MCF 10A (cell line): ENCODE measurements at regions not wholly inside any gene's neighbourhood (a gene's known extent, or its start where the extent isn't known, plus 50 kb on each side); places are given as distances from the start of the nearest gene placed in this dataset.

Experiments
- BruUV-seq: library from RNA; stranded (reverse); fragments of 400-500 nt; replicated peaks from 2 replicates; lab custom pipeline; 2021; lab: Mats Ljungman, UMichigan
- CTCF ChIA-PET: fragments of 300-600 bp; sonication (Branson Sonifier 250); formaldehyde crosslinking; extraction: SDS; loops from one replicate; lab custom pipeline; 2021; ENCODE audit warnings: antibody characterized with exemption, inconsistent platforms; lab: Yijun Ruan, JAX
- POLR2A ChIA-PET: fragments of 300-600, 350-650 bp; sonication (Branson Sonifier 250); formaldehyde crosslinking; extraction: SDS; loops from one replicate; lab custom pipeline; 2020; ENCODE audit warnings: antibody characterized with exemption, inconsistent platforms; lab: Yijun Ruan, JAX
- DNase-seq: peaks from one replicate; pipeline ENCODE4 v3.0.0-alpha.2; 2018; ENCODE audit not compliant: unreplicated experiment
- H3K27ac Mint-ChIP-seq: one replicate; pipeline ENCODE4 v1.8.0; 2022; ENCODE audit warnings: mild to moderate bottlenecking, low read depth, mixed read lengths; ENCODE audit not compliant: unreplicated experiment
- H3K27me3 Mint-ChIP-seq: one replicate; pipeline ENCODE4 v1.8.0; 2022; ENCODE audit warnings: mixed read lengths; ENCODE audit not compliant: insufficient read depth, unreplicated experiment
- H3K36me3 Mint-ChIP-seq: one replicate; pipeline ENCODE4 v1.8.0; 2022; ENCODE audit warnings: mild to moderate bottlenecking, moderate library complexity, mixed read lengths; ENCODE audit not compliant: insufficient read depth, unreplicated experiment
- H3K4me1 Mint-ChIP-seq: one replicate; pipeline ENCODE4 v1.8.0; 2022; ENCODE audit warnings: mixed read lengths; ENCODE audit not compliant: insufficient read depth, unreplicated experiment
- H3K4me3 Mint-ChIP-seq: one replicate; pipeline ENCODE4 v1.8.0; 2022; ENCODE audit warnings: mild to moderate bottlenecking, moderate library complexity, mixed read lengths; ENCODE audit not compliant: unreplicated experiment
- H3K9me3 Mint-ChIP-seq: one replicate; pipeline ENCODE4 v1.8.0; 2022; ENCODE audit warnings: mixed read lengths; ENCODE audit not compliant: unreplicated experiment
- intact Hi-C: fragments of 100-400 bp; cut with micrococcal nuclease; formaldehyde crosslinking; loops from 2 replicates; pipeline ENCODE4 v1.14.1; 2022
- TF ChIP-seq, protein P1 (sequence below): fragments of 200-600 bp; IDR thresholded peaks from one replicate; pipeline ENCODE4 v1.8.0; 2022; ENCODE audit warnings: antibody characterized with exemption, mild to moderate bottlenecking; ENCODE audit not compliant: unreplicated experiment

DNA sequence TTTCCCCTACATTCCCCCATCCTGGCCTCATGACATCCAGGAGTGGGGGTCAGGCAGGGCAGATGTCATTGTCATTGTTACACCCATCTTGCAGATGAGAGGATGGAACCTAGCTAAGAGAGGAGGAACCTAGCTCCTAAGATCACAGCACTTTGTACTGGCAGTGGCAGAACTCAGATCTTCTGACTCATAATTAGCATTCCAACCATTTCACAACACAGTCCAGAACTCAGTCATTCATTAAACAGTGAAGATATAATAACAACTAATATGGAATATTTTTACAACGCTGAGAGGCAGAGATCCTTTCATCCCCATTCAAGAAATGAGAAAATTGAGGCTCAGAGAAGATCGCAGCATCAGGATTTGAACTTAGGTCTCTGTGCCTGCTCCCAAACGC is 127.8 kb downstream of the CHST1 start:
- Mint-ChIP-seq H3K9me3 (no peaks in the 10 kb centered on the region), H3K36me3 (no peaks in the 10 kb centered on the region), H3K27me3 (peaks cover 10% of the 10 kb centered on the region), H3K27ac (no peak overlapping the region), H3K4me1 (no peaks in the 10 kb centered on the region), H3K4me3 (no peak overlapping the region)
- ChIA-PET POLR2A (interaction anchor here (0.6 kb wide), 1 partner anchor 442 kb away, joined by 3 read pairs; no protein-coding TSS in a partner anchor), CTCF (interaction anchor here (0.5 to 1.4 kb wide), 2 partner anchors 106 to 117 kb away, joined by 3 to 5 read pairs; no protein-coding TSS in a partner anchor)
- DNase-seq = peak; percentile 13
- TF ChIP-seq, protein P1, sequence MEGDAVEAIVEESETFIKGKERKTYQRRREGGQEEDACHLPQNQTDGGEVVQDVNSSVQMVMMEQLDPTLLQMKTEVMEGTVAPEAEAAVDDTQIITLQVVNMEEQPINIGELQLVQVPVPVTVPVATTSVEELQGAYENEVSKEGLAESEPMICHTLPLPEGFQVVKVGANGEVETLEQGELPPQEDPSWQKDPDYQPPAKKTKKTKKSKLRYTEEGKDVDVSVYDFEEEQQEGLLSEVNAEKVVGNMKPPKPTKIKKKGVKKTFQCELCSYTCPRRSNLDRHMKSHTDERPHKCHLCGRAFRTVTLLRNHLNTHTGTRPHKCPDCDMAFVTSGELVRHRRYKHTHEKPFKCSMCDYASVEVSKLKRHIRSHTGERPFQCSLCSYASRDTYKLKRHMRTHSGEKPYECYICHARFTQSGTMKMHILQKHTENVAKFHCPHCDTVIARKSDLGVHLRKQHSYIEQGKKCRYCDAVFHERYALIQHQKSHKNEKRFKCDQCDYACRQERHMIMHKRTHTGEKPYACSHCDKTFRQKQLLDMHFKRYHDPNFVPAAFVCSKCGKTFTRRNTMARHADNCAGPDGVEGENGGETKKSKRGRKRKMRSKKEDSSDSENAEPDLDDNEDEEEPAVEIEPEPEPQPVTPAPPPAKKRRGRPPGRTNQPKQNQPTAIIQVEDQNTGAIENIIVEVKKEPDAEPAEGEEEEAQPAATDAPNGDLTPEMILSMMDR = no peak
- intact Hi-C loops = loop anchor here (5.0 kb wide), 1 partner anchor 235 kb away; no protein-coding TSS in a partner anchor
- BruUV-seq = no TSS peak

DNA sequence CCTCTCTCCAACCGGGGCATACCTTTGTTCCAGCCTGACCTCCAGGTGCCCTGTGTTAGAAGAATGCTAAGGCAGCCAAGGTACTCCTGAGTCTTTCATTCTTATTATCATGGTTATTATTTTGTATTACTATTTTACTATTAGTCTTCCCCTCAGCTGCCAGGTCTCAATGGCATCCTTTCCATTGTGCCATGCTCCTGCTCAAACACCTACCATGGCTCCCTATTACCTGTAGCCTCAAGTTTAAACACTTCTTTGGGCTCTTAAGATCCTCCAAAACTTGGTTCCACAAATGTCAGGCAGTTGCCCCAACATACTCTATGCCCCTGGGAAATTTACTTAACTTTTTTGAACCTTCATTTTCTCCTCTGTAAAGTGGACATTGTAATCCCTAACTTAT is 130.4 kb downstream of the CHST1 start:
- H3K9me3 Mint-ChIP-seq = no peaks in the 10 kb centered on the region
- H3K36me3 Mint-ChIP-seq = no peaks in the 10 kb centered on the region
- TF ChIP-seq, protein P1 = no peak
- no peak overlapping the region for H3K4me3 Mint-ChIP-seq
- no peak for DNase-seq
- intact Hi-C loops = loop anchor here (5.0 kb wide), 1 partner anchor 237 kb away; no protein-coding TSS in a partner anchor
- no TSS peak for BruUV-seq
- POLR2A ChIA-PET = no interaction called here
- no peaks in the 10 kb centered on the region for H3K4me1 Mint-ChIP-seq
- H3K27me3 Mint-ChIP-seq = no peaks in the 10 kb centered on the region
- no peak overlapping the region for H3K27ac Mint-ChIP-seq
- CTCF ChIA-PET = no interaction called here

DNA sequence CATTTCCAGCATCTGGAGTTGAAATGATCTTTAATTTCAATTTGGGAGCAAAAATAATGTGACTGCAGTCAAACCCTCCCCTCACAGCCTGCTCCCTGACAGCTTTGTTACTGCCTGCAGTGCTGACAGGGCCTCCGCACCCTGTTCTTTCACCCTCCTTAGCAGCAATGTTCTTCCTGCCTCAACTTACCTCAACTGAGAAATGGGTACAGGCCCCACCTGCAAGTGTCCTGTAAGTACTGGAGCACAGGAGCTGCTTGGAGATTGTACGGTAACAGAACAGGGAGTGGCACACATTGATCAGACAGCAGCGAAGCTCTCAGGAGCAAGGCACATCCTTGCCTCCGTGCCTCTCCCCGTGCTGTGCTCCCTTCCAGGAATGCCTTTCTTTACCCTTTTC is 131.3 kb downstream of the CHST1 start:
- ChIA-PET CTCF (interaction anchor here (0.6 kb wide), 1 partner anchor 805 kb away, joined by 3 read pairs; no protein-coding TSS in a partner anchor), POLR2A (no interaction called here)
- no peaks in the 10 kb centered on the region for H3K9me3 Mint-ChIP-seq
- no peaks in the 10 kb centered on the region for H3K27me3 Mint-ChIP-seq
- no TSS peak for BruUV-seq
- intact Hi-C loops = no loop called here
- no peak overlapping the region for H3K27ac Mint-ChIP-seq
- H3K36me3 Mint-ChIP-seq = no peaks in the 10 kb centered on the region
- H3K4me1 Mint-ChIP-seq = no peaks in the 10 kb centered on the region
- no peak overlapping the region for H3K4me3 Mint-ChIP-seq
- no peak for DNase-seq
- TF ChIP-seq, protein P1 = no peak

DNA sequence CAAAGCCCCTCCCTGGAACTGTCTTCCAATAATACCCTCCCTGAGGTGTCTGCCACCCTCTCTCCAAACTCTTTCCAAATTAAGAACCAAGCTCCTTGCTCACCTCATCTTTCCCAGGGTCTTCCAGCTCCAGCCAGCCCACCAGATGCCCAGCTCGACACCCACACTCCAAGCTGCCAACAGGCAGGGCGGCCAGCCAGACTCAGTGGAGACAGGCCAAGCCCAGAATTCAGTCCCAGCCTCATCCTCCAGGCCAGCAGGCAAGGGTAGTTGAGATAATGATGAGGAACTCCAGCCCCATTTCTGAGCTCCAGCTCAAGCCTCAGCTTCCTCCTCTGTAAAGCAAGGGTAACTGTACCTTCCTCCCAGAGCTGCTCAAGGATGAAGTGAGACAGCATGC is 132.9 kb downstream of the CHST1 start:
- no peak overlapping the region for H3K27ac Mint-ChIP-seq
- CTCF ChIA-PET = no interaction called here
- intact Hi-C loops = no loop called here

More for the DNA sequence above, 132.9 kb downstream of the CHST1 start:
- POLR2A ChIA-PET = no interaction called here
- Mint-ChIP-seq H3K27me3 (no peaks in the 10 kb centered on the region), H3K36me3 (no peaks in the 10 kb centered on the region), H3K4me1 (no peaks in the 10 kb centered on the region), H3K9me3 (no peaks in the 10 kb centered on the region), H3K4me3 (no peak overlapping the region)
- no peak for DNase-seq
- no TSS peak for BruUV-seq
- TF ChIP-seq, protein P1 = no peak
